GM23248 (cell line): ENCODE measurements at regions not wholly inside any gene's neighbourhood (a gene's known extent, or its start where the extent isn't known, plus 50 kb on each side); places are given as distances from the start of the nearest gene placed in this dataset.

Experiments used
- EZH2 ChIP-seq: fragments of 200-600 bp; sonication (generic); IDR thresholded peaks from 2 replicates; pipeline ENCODE4 v1.6.1; 2018; ENCODE audit warnings: antibody characterized with exemption, mild to moderate bottlenecking; ENCODE audit not compliant: insufficient read depth, poor library complexity, severe bottlenecking
- EZH2phosphoT487 ChIP-seq: fragments of 200-600 bp; sonication (generic); IDR thresholded peaks from 2 replicates; pipeline ENCODE4 v1.6.1; 2018; ENCODE audit warnings: antibody characterized with exemption, moderate library complexity, mild to moderate bottlenecking, low read depth; ENCODE audit not compliant: insufficient read depth

DNA sequence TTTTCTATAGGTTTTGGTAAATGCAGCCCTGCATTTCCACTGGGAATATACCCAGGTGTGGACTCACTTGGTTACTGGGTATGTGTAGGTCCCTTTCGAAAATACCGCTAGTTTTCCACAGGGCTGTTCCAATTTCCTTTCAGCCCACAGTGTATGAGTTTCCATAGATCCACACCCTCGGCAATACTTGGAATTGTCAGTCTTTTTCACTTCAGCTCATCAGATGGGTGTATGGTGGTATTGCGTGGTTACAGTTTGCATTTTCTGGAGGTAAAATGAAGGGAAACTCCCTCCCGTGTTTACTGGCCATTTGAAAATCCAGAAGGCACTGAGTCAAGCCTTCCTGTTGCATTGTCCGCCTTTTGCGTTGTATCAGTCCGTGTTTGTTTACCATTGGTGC lies 453.6 kb downstream of the CDH26 start:
- TF ChIP-seq EZH2, result no peak
- TF ChIP-seq EZH2phosphoT487, result no peak
